ENCODE measurements at regions not wholly inside any gene's neighbourhood (a gene's known extent, or its start where the extent isn't known, plus 50 kb on each side); places are given as distances from the start of the nearest gene placed in this dataset.

DNA sequence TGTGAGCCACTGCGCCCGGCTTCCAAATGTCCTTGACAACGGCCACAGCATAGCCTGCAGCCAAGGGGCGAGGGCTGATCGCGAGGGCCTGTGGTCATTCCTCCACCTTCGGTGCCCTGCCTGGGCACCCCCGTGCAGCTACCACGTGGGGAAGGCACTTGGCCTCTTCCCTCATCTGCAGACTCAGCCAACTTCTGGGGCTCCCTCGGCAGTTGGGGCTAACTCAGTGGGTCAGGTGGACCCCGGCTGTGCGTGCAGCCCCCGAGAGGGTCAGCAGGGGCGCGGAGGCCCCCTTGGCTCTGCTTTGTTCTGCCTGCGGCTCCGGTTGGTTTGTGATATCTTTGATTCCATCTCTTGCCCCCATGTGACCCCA is 52.9 kb upstream of the BHLHE23 start:
- TF ChIP-seq, protein P1, sequence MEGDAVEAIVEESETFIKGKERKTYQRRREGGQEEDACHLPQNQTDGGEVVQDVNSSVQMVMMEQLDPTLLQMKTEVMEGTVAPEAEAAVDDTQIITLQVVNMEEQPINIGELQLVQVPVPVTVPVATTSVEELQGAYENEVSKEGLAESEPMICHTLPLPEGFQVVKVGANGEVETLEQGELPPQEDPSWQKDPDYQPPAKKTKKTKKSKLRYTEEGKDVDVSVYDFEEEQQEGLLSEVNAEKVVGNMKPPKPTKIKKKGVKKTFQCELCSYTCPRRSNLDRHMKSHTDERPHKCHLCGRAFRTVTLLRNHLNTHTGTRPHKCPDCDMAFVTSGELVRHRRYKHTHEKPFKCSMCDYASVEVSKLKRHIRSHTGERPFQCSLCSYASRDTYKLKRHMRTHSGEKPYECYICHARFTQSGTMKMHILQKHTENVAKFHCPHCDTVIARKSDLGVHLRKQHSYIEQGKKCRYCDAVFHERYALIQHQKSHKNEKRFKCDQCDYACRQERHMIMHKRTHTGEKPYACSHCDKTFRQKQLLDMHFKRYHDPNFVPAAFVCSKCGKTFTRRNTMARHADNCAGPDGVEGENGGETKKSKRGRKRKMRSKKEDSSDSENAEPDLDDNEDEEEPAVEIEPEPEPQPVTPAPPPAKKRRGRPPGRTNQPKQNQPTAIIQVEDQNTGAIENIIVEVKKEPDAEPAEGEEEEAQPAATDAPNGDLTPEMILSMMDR (IDR thresholded peaks at IDR 0.05), result no peak
- no peak for TF ChIP-seq EZH2 (IDR thresholded peaks at IDR 0.05; ENCODE audit: borderline replicate concordance, insufficient read depth, low read depth, low read length, poor library complexity, severe bottlenecking)

All from B cell (primary cell).